OCI-LY3 (cell line): ENCODE measurements at regions not wholly inside any gene's neighbourhood (a gene's known extent, or its start where the extent isn't known, plus 50 kb on each side); places are given as distances from the start of the nearest gene placed in this dataset.

ENCODE experiments used
- H2AFZ ChIP-seq: fragments of 200-600, 300-600 bp; shearing (Covaris generic); 2 replicates; pipeline ENCODE4 v1.6.0; 2014; ENCODE audit warnings: antibody characterized with exemption, low read depth, low read length
- H3K27ac ChIP-seq: fragments of 200-600, 300-600 bp; sonication (generic); 2 replicates; pipeline ENCODE4 v1.5.1; 2014; ENCODE audit warnings: mild to moderate bottlenecking, low read length, moderate library complexity, mixed read lengths
- H3K27me3 ChIP-seq: fragments of 200-600, 300-600 bp; sonication (generic); 2 replicates; pipeline ENCODE4 v1.6.1; 2014; ENCODE audit warnings: low read depth, low read length, mixed read lengths
- H3K36me3 ChIP-seq: fragments of 200-600, 300-600 bp; sonication (generic); replicated peaks from 2 replicates; pipeline ENCODE3; 2014; ENCODE audit warnings: low read depth, low read length, mixed read lengths
- H3K4me1 ChIP-seq: fragments of 300-600, 200-600 bp; sonication (generic); 2 replicates; pipeline ENCODE4 v1.6.1; 2014; ENCODE audit warnings: low read length, mixed read lengths
- H3K4me2 ChIP-seq: fragments of 200-600, 300-600 bp; sonication (generic); 2 replicates; pipeline ENCODE4 v1.6.1; 2014; ENCODE audit warnings: low read length, mixed read lengths
- H3K4me3 ChIP-seq: fragments of 300-600, 200-600 bp; sonication (generic); 2 replicates; pipeline ENCODE4 v1.5.1; 2014; ENCODE audit warnings: antibody characterized with exemption, mild to moderate bottlenecking, low read length, moderate library complexity
- H3K79me2 ChIP-seq: fragments of 300-600, 200-600 bp; shearing (Covaris generic); 2 replicates; pipeline ENCODE4 v1.6.1; 2014; ENCODE audit warnings: mild to moderate bottlenecking, low read length, mixed read lengths
- H3K9ac ChIP-seq: fragments of 300-600, 200-600 bp; shearing (Covaris generic); 2 replicates; pipeline ENCODE4 v1.6.0; 2014; ENCODE audit warnings: mild to moderate bottlenecking, low read length, moderate library complexity
- H3K9me3 ChIP-seq: fragments of 200-600, 300-600 bp; shearing (Covaris generic); 2 replicates; pipeline ENCODE4 v1.6.1; 2014; ENCODE audit warnings: low read length, mixed read lengths; ENCODE audit not compliant: insufficient read depth
- H4K20me1 ChIP-seq: fragments of 200-600, 300-600 bp; sonication (generic); 2 replicates; pipeline ENCODE4 v1.6.1; 2016; ENCODE audit warnings: low read length, mixed read lengths; ENCODE audit not compliant: insufficient read depth
- CTCF ChIP-seq: fragments of 200-600, 300-600 bp; sonication (generic); IDR thresholded peaks from 2 replicates; pipeline ENCODE4 v1.5.1; 2014; ENCODE audit warnings: antibody characterized with exemption, low read length, low read depth
- EZH2phosphoT487 ChIP-seq: fragments of 200-600 bp; shearing (Covaris generic); IDR thresholded peaks from 2 replicates; pipeline ENCODE4 v1.6.1; 2018; ENCODE audit warnings: antibody characterized with exemption, mixed run types, low read depth

- Histone ChIP-seq H3K79me2 (no peaks in the 10 kb centered on the region), H3K4me3 (no peak overlapping the region), H3K9ac (no peak overlapping the region), H3K27me3 (peaks cover 4% of the 10 kb centered on the region; the same call in 1 of the 2 replicates), H3K27ac (no peak overlapping the region), H3K4me1 (no peaks in the 10 kb centered on the region), H4K20me1 (no peaks in the 10 kb centered on the region), H3K9me3 (no peaks in the 10 kb centered on the region), H2AFZ (no peak overlapping the region), H3K4me2 (no peak overlapping the region), H3K36me3 (no peaks in the 10 kb centered on the region)
- TF ChIP-seq EZH2phosphoT487 (no peak), CTCF (no peak)
Observed at GRCh38 chr20:55456316-55456940, 548.9 kb downstream of the CBLN4 start.

- H2AFZ ChIP-seq, result no peak overlapping the region
- H3K9ac ChIP-seq, result no peak overlapping the region
- no peaks in the 10 kb centered on the region for H3K79me2 ChIP-seq
- H3K27me3 ChIP-seq, result no peaks in the 10 kb centered on the region
- no peaks in the 10 kb centered on the region for H3K4me1 ChIP-seq
- no peak overlapping the region for H3K27ac ChIP-seq
- TF ChIP-seq CTCF (no peak), EZH2phosphoT487 (no peak)
- H3K9me3 ChIP-seq, result no peaks in the 10 kb centered on the region
- H3K36me3 ChIP-seq, result no peaks in the 10 kb centered on the region
- no peak overlapping the region for H3K4me3 ChIP-seq
- H3K4me2 ChIP-seq, result no peak overlapping the region
- no peaks in the 10 kb centered on the region for H4K20me1 ChIP-seq
Observed at GRCh38 chr20:55449091-55449490, 556.2 kb downstream of the CBLN4 start.

GRCh38 chr20:55446301-55446700 lies 559.0 kb downstream of the CBLN4 start:
- H3K27me3 ChIP-seq, result no peaks in the 10 kb centered on the region
- H3K4me1 ChIP-seq, result no peaks in the 10 kb centered on the region
- H3K27ac ChIP-seq, result no peak overlapping the region
- no peaks in the 10 kb centered on the region for H3K9me3 ChIP-seq
- no peak overlapping the region for H3K9ac ChIP-seq
- H3K79me2 ChIP-seq, result no peaks in the 10 kb centered on the region
- H4K20me1 ChIP-seq, result no peaks in the 10 kb centered on the region
- no peak overlapping the region for H3K4me2 ChIP-seq
- no peak overlapping the region for H2AFZ ChIP-seq
- no peaks in the 10 kb centered on the region for H3K36me3 ChIP-seq
- no peak for TF ChIP-seq EZH2phosphoT487
- TF ChIP-seq CTCF, result no peak
- no peak overlapping the region for H3K4me3 ChIP-seq

GRCh38 chr20:55439070-55439469 lies 566.2 kb downstream of the CBLN4 start:
- Histone ChIP-seq H3K36me3 (no peaks in the 10 kb centered on the region), H3K27ac (no peak overlapping the region)

More at GRCh38 chr20:55439070-55439469, 566.2 kb downstream of the CBLN4 start:
- Histone ChIP-seq H3K4me2 (no peak overlapping the region), H3K4me1 (no peaks in the 10 kb centered on the region), H3K9me3 (no peaks in the 10 kb centered on the region), H3K27me3 (no peaks in the 10 kb centered on the region), H3K9ac (no peak overlapping the region), H4K20me1 (no peaks in the 10 kb centered on the region), H3K4me3 (no peak overlapping the region), H2AFZ (no peak overlapping the region), H3K79me2 (no peaks in the 10 kb centered on the region)
- no peak for TF ChIP-seq CTCF
- no peak for TF ChIP-seq EZH2phosphoT487
